ENCODE measurements at regions not wholly inside any gene's neighbourhood (a gene's known extent, or its start where the extent isn't known, plus 50 kb on each side); places are given as distances from the start of the nearest gene placed in this dataset.

DNA sequence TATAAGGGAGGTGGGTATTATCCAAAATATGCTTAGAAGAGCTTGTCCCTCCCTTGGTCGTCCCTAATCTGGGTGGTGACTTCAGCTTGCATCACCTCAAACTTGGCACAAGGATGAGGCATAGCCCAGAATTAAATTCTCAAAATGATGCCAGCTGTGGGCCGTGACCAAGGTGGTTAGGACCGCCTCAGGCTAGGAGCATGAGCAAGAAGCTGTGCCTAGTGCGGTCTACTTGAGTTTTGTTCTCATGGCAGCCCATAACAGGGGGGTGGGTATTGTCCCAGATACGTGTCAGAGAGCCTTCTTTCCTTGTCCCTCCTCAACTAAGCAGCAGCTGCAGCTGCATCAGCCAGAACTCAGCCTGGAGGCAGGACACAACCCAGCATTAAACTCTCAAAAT lies 2620.0 kb downstream of the PCDH7 start:
- DNase-seq, result no peak
- intact Hi-C loops (cut with micrococcal nuclease), result no loop called here
- no peak for ATAC-seq

DNA sequence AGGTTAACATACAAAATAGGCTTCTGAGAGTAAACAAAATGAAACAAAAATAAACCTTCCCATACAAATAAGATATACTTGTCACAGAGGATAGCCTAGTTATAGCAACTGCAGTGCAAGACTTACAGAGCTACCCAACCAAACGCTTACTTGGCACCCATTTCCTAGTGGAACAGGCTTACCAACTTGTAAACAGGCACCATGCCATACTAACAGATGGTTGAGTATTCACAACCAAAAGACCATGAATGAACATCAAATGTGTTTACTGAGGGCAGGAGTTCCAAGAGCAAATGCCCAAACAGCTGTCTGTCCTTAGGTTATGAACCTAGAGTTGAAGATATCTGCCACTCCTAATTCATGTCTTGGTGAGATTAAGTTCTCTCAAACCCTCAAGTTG lies 2629.2 kb downstream of the PCDH7 start:
- intact Hi-C loops (cut with micrococcal nuclease), result no loop called here
- no peak for ATAC-seq
- DNase-seq, result no peak

DNA sequence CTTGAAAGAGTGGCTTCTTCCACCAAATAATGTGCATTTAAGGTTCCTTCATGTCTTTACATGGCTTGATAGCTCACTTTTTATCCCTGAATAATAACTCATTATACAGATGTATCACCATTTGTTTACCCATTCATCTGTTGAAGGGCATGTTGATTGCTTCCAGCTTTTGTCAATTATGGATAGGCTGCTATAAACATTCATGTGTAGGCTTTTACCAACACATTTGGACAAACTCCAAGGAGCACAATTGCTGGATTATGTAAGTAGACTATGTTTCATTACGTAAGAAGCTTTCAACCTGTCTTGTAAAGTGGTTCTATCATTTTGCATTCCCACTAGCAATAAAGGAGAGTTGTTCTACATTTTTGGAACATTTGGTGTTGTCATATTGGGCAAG lies 2637.0 kb downstream of the PCDH7 start:
- intact Hi-C loops (cut with micrococcal nuclease), result no loop called here

DNA sequence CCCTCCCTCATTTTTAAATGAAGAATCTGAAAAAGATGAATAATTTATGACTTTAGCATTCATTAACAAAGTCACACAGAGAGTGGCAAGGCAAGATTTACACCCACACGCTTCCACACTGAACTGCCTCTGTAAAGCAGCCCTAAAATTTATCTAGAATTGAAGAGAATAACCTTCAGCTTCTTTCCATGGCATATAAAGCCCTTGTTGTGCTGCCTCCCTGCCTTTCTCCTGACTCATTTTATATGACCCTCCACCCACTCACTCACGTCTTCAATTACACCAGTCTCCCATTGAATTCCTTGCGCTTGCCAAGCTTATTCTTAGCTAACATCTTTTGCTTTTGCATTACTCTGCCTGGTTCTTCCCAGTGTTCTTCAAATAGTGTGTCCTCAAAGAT lies 2649.3 kb downstream of the PCDH7 start:
- intact Hi-C loops (cut with micrococcal nuclease), result no loop called here
- no peak for ATAC-seq
- no peak for DNase-seq

More for the DNA sequence above, 2637.0 kb downstream of the PCDH7 start:
- ATAC-seq, result no peak
- no peak for DNase-seq

DNA sequence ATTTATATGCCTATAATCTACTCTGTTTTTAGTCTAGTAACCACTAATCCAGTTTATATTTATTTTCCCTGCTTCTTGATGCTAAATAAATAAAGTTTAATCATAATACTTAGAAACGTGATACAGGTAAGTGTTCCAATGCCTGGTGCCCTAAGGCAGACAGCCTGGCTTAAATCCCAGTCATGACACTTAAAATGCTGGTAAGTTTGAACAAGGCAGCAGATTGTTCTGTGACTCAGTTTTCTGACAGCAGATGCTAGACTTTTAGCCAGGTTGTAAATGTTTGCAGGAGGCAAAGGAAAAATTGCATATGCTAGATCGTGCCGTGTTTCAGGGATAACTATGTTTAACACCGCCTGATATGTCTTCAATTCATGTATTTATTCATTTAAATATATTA lies 2661.6 kb downstream of the PCDH7 start:
- DNase-seq, result no peak
- ATAC-seq, result no peak
- intact Hi-C loops (cut with micrococcal nuclease), result no loop called here

DNA sequence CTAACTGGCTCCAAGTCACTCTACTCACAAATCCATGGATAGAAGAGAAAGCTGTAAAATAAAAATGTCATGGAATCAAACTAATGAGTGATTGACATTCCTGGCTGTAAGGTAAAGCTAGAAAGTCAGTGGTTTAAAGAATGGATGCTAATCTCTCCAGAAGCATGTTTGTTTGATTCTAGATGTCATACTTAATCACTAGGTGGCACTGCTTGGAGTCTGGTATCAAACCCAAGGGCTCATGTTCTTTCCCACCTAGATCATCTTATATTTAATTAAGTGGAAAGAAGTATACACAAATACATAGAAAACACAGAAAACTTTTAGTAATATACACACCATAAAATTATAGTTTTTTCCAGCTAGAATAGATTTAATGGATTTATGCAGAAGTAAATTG lies 2666.6 kb downstream of the PCDH7 start:
- no peak for DNase-seq
- intact Hi-C loops (cut with micrococcal nuclease), result no loop called here
- ATAC-seq, result no peak

DNA sequence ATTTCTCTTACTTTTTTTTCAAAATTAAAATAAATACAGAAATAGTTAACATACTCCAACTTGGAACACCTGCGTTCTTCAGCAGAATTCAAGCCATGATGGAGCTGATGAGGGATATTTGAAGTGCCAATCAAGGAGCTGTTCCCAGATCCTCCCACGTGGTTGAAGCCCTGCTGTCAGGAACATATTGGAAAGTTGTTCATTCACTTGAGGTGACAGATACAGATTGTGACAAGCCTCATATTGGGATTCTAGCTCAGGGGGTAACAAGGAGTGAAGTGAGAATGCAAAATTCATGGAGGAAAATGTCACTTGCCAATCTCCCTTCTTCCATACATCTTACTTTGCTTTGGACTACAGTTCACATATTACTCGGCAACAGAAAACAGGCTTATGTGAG lies 2670.8 kb downstream of the PCDH7 start:
- ATAC-seq (no peak), DNase-seq (no peak)
- intact Hi-C loops (cut with micrococcal nuclease), result no loop called here

DNA sequence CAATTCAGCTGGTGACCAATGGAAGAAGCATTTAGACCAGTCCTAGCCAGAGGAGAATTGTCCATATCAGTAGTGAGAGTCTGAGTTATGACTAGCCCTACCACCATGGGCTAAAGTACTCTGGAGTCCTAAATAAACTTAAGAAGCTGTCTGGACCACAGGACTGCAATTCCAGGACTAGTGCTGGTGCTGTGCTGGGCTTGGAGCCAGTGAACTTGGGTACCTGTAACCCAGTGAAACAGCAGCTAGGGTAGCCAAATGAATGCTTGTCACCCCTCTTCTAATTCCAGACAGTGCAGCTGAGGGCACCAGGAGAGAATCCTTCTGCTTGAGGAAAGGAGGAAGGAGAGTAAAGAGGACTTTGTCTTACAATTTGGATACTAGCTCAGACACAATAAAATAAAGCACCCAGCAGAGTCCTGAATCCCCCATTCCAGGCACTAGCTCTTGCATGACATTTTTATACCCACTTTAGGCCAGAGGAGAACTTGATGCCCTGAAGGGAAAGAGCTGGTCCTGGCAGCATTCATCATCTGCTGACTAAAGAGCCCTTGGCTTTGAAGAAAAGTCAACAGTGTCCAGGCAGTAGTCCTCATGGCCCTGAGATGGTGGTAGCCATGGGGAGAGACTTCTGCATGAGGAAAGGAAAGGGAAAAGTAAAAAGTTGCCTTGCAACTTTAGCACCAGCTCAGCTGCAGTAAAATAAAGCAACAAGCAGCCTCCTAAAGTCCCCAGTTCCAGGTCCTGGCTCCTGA lies 2675.7 kb downstream of the PCDH7 start:
- intact Hi-C loops (cut with micrococcal nuclease), result no loop called here
- ATAC-seq (no peak), DNase-seq (no peak)

DNA sequence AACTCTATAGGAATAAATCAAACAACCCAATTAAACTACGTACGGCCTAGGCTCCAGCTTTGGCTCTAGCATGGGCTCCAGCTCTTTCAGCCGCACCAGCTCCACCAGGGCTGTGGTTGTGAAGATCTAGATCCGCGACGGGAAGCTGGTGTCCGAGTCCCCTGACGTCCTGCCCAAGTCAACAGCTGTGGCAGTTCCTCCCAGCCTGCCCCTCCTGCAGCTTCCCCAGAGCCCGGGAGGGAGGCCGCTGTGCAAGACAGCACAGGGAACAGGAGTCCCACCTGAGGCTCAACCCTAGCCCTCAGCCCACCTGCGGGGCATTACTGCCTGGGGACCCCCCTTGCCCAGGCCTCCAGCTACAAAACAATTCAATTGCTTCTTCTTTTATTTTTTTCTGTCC lies 2680.3 kb downstream of the PCDH7 start:
- intact Hi-C loops (cut with micrococcal nuclease), result no loop called here
- ATAC-seq (no peak), DNase-seq (no peak)

DNA sequence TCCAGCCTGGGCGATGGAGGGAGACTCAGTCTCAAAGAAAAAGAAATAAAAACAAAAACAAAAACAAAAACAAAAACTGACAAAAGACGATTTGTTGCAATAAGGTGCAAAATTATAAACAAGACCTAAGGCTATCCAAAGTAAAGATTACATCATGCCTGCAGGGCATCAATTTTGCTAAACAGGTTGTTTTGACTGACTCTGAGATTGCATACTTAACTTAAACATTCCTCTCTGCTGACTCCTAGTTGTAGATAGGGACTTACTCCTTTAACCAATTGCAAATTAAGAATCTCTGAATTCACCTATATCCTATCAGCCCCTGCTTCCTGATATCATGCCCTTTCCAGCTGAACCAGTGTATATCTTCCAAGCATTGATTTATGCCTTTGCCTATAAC lies 2687.3 kb downstream of the PCDH7 start:
- intact Hi-C loops (cut with micrococcal nuclease), result no loop called here
- DNase-seq (no peak), ATAC-seq (no peak)

DNA sequence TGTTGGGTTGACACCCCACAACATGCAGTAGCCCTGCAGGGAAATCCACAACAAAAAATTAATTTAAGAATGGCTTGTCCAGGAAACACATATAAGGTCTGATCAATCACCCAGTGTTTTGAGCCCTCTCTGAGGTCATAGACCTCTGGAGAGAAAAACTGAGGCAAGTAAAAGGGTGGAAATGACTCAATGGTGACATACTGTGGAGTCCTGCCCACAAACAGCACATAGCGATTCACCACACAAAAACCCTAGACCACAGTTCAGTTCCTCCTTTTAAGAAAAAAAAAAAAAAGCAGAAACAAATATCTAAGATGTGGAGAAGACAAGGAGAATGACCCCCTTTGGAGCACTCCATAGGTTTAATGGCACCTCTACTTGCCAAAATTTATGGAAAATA lies 2691.0 kb downstream of the PCDH7 start:
- intact Hi-C loops (cut with micrococcal nuclease), result no loop called here
- ATAC-seq (no peak), DNase-seq (no peak)

DNA sequence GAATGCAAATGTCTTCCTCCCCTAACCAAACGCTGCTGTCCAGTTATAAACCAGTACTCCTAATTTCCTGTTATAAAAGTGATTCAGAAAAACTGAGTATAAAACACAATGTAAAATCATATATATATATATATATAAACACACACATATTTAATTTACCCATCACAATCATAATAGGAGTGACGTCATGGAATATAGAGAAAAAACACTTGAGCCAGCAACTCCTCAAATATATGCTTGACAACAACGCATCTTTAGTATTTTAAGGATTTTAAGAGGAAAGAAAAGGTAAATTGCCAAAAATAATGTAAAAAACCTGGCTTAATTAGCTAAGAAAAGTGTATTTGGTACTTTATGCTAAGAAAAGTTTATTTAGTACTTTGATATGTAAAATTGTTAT lies 2701.7 kb downstream of the PCDH7 start:
- intact Hi-C loops (cut with micrococcal nuclease), result no loop called here
- DNase-seq (no peak), ATAC-seq (no peak)

DNA sequence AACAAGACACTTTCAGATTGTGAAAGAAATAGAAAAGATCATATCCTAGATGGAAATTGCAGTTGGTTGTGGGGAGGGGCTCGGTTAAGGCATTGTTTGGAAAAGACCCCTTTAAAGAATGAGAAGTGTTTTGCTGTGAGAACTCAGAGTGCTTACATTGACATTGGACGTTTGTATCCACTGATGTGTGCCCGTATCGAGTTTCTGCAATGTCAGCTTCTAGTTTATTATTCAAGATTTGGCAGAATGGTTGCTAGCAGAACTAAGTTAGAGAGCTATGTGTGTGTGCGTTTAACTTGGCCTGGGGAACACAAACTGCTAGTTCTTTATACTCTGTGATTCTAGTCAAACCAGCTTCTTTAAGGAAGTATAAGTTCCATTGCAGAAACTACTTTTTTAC lies 2702.5 kb downstream of the PCDH7 start:
- DNase-seq, result no peak
- ATAC-seq, result no peak
- intact Hi-C loops (cut with micrococcal nuclease), result no loop called here

DNA sequence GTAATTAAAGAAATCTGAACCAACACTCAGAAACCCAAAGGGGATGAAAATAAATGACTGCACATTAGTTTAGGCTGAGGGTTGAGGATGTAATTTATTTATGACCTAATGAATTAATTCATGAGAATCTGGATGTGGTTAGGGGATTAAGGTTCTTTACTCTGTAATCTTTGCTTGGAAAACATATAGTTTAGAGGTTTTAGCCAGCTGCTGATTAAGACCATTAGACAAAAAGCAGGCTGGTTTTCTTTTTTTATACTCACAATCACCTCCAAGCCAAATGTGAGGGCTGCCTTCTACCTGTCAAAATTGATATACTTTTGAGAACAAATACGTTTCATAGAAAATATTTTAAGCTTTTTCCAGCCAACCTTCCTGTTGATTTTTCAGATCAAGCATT lies 2705.8 kb downstream of the PCDH7 start:
- no peak for ATAC-seq
- intact Hi-C loops (cut with micrococcal nuclease), result no loop called here
- DNase-seq, result no peak

DNA sequence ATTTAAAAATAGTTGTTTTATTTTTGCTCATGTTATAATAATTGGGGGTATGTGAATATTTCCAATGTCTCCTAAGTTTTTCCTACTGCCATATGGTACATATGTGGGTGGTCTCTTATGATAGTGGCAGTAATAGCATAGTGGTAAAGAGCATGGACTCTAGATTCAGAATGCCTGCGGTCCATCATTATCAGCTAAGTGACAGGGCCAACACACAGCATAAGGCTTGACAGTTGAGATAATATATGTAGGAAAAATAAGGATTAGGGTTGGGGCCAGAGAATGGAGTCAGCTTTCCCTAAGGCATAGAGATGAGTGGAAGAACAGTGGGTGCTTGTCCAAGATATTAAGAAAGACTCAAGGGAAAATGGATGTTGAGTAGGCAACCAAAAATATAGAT lies 2707.5 kb downstream of the PCDH7 start:
- intact Hi-C loops (cut with micrococcal nuclease), result no loop called here
- no peak for DNase-seq

DNA sequence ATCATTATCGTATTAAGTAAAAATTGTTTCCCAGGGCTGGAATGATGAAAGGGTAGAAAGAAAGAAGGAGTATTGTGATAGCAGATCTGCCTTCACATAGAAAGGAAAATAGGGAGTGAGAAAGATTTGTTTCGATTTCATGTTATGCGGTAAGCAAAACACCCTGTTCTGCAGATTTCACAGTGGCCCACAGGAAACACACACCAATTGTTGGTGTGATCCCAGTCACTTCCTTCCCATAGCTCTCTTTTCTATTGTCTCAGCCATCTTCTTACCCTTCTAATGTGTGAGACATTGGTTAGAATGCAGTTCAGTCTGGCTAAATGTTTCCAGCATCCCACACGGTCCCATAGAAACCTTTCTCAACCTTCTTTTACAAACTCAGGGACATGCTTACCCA lies 2709.8 kb downstream of the PCDH7 start:
- DNase-seq (no peak), ATAC-seq (no peak)
- intact Hi-C loops (cut with micrococcal nuclease), result no loop called here

More for the DNA sequence above, 2707.5 kb downstream of the PCDH7 start:
- ATAC-seq, result no peak

DNA sequence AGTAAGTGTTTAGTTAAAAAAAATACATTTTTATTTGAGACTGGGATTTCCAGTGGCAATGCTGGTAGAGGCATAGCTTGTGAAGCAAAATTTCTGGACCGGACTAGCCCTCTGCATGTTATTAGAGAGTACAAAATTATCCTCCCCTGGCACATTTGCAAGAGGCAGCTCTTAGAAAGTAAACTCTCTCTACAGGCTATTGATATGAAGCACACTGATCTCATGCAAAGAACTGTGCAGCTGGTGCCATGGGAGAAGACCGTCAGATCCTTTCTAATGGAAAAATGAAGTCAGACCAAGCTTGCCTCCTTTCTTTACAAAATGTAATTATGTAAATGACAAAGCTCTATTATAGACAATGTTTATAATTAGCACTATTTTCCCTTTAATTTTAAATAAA lies 2717.2 kb downstream of the PCDH7 start:
- ATAC-seq, result no peak
- intact Hi-C loops (cut with micrococcal nuclease), result no loop called here
- no peak for DNase-seq

DNA sequence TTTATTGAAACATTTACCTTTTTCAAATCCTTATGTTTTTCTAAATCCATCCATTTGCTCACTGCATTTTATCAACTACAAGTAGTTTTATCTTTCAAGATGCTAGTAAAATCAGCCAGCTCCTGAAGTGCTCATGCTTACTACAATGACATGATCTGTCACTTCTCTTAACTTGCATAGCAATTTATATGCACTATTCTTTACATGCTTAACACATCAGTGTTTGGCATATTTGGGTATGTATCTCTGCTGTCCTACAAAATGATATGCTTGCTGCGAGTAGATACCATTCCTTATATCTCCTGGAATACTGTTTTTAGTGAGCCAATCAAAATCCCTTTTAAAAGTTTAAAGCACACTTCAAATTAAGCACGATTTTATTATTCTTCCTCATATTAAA lies 2726.8 kb downstream of the PCDH7 start:
- intact Hi-C loops (cut with micrococcal nuclease), result no loop called here
- no peak for ATAC-seq

DNA sequence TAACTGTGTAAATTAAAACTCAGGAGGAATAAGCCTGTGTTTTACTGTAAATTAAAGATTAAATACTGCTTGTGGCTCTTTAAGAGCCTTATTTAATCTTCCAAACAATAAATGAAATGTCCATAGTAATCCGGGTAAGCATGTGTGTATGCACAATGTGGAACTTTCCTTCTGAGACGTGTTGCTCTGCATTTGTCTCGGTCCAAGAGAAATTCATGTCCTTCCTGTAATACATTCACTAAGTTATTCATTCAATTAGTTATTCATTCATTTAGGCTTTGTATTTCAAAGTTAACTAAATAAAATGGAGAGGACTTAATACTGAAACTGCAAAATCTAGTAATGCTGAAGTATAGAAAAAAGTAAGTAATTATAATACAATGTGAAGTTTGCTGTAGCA lies 2728.8 kb downstream of the PCDH7 start:
- intact Hi-C loops (cut with micrococcal nuclease), result no loop called here
- DNase-seq (no peak), ATAC-seq (no peak)

More for the DNA sequence above, 2726.8 kb downstream of the PCDH7 start:
- DNase-seq, result no peak

DNA sequence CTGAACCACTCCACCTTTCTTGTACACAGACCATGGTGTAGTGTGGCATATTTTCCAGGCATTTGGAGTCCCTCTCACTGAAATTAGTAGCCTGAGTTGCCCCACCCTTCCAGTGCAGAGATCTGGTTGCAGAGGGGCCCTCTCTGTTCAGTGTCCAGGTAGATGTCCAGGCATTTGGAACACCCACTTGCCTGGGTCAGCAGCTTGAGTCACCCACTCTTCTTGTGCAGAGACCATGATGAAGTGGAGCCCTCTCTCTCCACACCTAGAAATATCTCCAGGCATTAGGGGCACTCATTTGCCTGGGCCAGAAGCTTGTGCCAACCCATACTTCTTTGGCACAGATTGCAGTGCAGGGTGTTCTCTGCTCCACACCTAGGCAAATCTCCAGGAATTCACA lies 2733.3 kb downstream of the PCDH7 start:
- ATAC-seq, result no peak
- intact Hi-C loops (cut with micrococcal nuclease), result no loop called here
- no peak for DNase-seq

DNA sequence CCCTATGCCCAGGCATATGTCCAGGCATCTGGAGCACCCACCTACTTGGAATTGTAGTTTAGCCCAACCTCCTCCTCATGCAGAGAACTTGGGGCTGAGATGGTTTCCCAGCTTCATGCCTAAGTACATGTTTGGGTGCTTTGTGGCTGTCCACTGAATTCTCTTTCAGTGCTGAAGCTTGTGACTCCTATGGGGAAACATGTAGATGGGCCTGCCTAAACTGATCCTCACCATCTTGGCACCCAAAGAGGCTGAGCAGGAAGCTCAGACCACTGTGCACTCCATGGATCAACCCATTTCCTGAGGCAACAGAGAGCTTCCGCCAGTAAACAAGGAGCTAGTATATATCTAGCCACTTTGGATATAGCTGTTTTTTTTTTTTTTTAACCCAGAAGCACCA lies 2733.7 kb downstream of the PCDH7 start:
- DNase-seq (no peak), ATAC-seq (no peak)
- intact Hi-C loops (cut with micrococcal nuclease), result no loop called here

DNA sequence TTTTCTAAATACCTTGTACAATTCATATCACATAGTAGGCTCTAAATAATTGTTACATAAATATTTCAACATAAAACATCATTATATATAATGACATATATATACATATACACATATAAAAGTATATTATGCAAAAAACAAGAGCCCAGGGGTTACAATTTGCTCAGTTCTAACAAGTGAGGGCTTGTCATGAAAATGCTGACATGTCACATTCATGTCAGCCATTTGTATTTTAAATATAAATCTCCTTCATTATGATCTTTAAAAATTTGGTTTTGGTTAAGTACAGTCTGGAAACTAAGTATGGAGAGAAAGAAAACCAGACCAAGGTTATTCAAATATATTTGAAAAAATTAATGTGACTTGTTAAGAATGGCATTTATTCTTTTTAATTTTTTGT lies 2745.4 kb downstream of the PCDH7 start:
- ATAC-seq (no peak), DNase-seq (no peak)
- intact Hi-C loops (cut with micrococcal nuclease), result no loop called here

Data from left ventricle myocardium superior (tissue), 1 donor.